ENCODE measurements at regions not wholly inside any gene's neighbourhood (a gene's known extent, or its start where the extent isn't known, plus 50 kb on each side); places are given as distances from the start of the nearest gene placed in this dataset.

- TF ChIP-seq CTCF (conservative IDR thresholded peaks at IDR 0.05) (no peak), ZFX (IDR thresholded peaks at IDR 0.05) (no peak)
Observed at GRCh38 chr5:133778636-133779035, 166.3 kb upstream of the FSTL4 start.
